Left ventricle myocardium inferior (tissue), 1 donor: ENCODE measurements at regions not wholly inside any gene's neighbourhood (a gene's known extent, or its start where the extent isn't known, plus 50 kb on each side); places are given as distances from the start of the nearest gene placed in this dataset.

Experiments
- DNase-seq: peaks from one replicate; pipeline ENCODE4 v3.0.0-alpha.2; 2020
- H3K27ac ChIP-seq: fragments of 200-600 bp; replicated peaks from 2 replicates; pipeline ENCODE4 v1.8.0; 2021
- H3K27me3 ChIP-seq: fragments of 200-600 bp; 2 replicates; pipeline ENCODE4 v1.8.0; 2021; ENCODE audit warnings: low read depth
- H3K36me3 ChIP-seq: fragments of 200-600 bp; 2 replicates; pipeline ENCODE4 v1.8.0; 2021
- H3K4me1 ChIP-seq: fragments of 200-600 bp; 2 replicates; pipeline ENCODE4 v1.8.0; 2021
- H3K4me3 ChIP-seq: fragments of 200-600 bp; 2 replicates; pipeline ENCODE4 v1.8.0; 2021; ENCODE audit warnings: mild to moderate bottlenecking, moderate library complexity
- H3K9me3 ChIP-seq: fragments of 200-600 bp; replicated peaks from 2 replicates; pipeline ENCODE4 v1.8.0; 2021
- CTCF ChIP-seq: fragments of 200-600 bp; IDR thresholded peaks from 2 replicates; pipeline ENCODE4 v1.8.0; 2021; ENCODE audit warnings: antibody characterized with exemption, mild to moderate bottlenecking, borderline replicate concordance
- intact Hi-C: fragments of 100-400 bp; cut with micrococcal nuclease; formaldehyde crosslinking; loops from one replicate; pipeline ENCODE4 v1.11.0; 2022
- donor health status: DM: no; HTN: yes; CAD: no; lungs with severe emphysema.

GRCh38 chr13:44274771-44275205 lies 98.8 kb upstream of the SERP2 start:
- DNase-seq, result no peak
- Histone ChIP-seq H3K27me3 (no peaks in the 10 kb centered on the region), H3K9me3 (no peaks in the 10 kb centered on the region), H3K27ac (peak overlapping the region; percentile 79), H3K4me3 (peak overlapping the region; percentile 26), H3K36me3 (no peaks in the 10 kb centered on the region), H3K4me1 (peaks cover 62% of the 10 kb centered on the region)
- intact Hi-C loops, result no loop called here
- no peak for TF ChIP-seq CTCF

GRCh38 chr13:44275381-44275780 lies 98.2 kb upstream of the SERP2 start:
- Histone ChIP-seq H3K27me3 (no peaks in the 10 kb centered on the region), H3K27ac (peak overlapping the region; percentile 79), H3K4me3 (no peak overlapping the region), H3K9me3 (no peaks in the 10 kb centered on the region), H3K36me3 (no peaks in the 10 kb centered on the region), H3K4me1 (peaks cover 58% of the 10 kb centered on the region)
- DNase-seq, result no peak
- intact Hi-C loops, result no loop called here
- no peak for TF ChIP-seq CTCF

GRCh38 chr13:44276061-44276460 lies 97.6 kb upstream of the SERP2 start:
- Histone ChIP-seq H3K4me1 (peaks cover 52% of the 10 kb centered on the region), H3K4me3 (no peak overlapping the region), H3K27me3 (no peaks in the 10 kb centered on the region), H3K36me3 (no peaks in the 10 kb centered on the region), H3K9me3 (no peaks in the 10 kb centered on the region), H3K27ac (no peak overlapping the region)
- no peak for DNase-seq
- no peak for TF ChIP-seq CTCF
- intact Hi-C loops, result no loop called here

- no peak for DNase-seq
- no peaks in the 10 kb centered on the region for H3K27me3 ChIP-seq
- H3K9me3 ChIP-seq, result no peaks in the 10 kb centered on the region
- intact Hi-C loops, result no loop called here
- H3K4me3 ChIP-seq, result no peak overlapping the region
- no peak for TF ChIP-seq CTCF
- no peak overlapping the region for H3K27ac ChIP-seq
- H3K36me3 ChIP-seq, result no peaks in the 10 kb centered on the region
- H3K4me1 ChIP-seq, result peaks cover 38% of the 10 kb centered on the region
Observed at GRCh38 chr13:44277459-44277858, 96.2 kb upstream of the SERP2 start.

GRCh38 chr13:44278166-44278565 lies 95.5 kb upstream of the SERP2 start:
- no peak for DNase-seq
- Histone ChIP-seq H3K27me3 (no peaks in the 10 kb centered on the region), H3K9me3 (no peaks in the 10 kb centered on the region), H3K27ac (no peak overlapping the region), H3K4me3 (no peak overlapping the region), H3K36me3 (no peaks in the 10 kb centered on the region), H3K4me1 (peaks cover 32% of the 10 kb centered on the region)
- intact Hi-C loops, result no loop called here
- no peak for TF ChIP-seq CTCF

- TF ChIP-seq CTCF, result no peak
- no peak overlapping the region for H3K4me3 ChIP-seq
- H3K36me3 ChIP-seq, result no peaks in the 10 kb centered on the region
- no peaks in the 10 kb centered on the region for H3K27me3 ChIP-seq
- no peaks in the 10 kb centered on the region for H3K9me3 ChIP-seq
- intact Hi-C loops, result no loop called here
- peaks cover 15% of the 10 kb centered on the region for H3K4me1 ChIP-seq
- DNase-seq, result no peak
- H3K27ac ChIP-seq, result no peak overlapping the region
Observed at GRCh38 chr13:44280456-44280855, 93.2 kb upstream of the SERP2 start.
